ENCODE measurements at regions not wholly inside any gene's neighbourhood (a gene's known extent, or its start where the extent isn't known, plus 50 kb on each side); places are given as distances from the start of the nearest gene placed in this dataset.
"Not testable (repeated sequence)": the region's sequence is repeated elsewhere in the genome, so short reads cannot be mapped to it uniquely, and the experiment has no call there.

DNA sequence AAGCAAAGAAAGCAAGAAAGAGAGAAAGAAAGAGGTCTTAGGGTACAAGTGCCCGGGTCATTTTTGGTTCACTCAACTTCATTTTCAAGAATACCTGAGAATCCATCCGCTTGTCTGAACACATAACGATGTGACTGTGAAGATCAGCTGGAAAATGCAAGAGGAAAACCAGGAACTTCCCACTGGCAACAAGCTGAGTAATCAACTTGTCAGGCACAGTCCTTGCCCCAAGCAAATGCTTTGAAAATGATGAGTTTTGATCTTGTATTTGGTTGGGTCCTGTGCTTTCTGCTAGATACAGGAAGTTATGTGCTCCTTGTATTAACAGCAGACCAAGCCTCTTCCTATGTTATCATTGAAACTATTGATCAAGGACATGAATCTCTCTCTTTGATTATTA is 239.1 kb downstream of the ASMT start:
- no peak overlapping the region for H3K4me3 Mint-ChIP-seq

DNA sequence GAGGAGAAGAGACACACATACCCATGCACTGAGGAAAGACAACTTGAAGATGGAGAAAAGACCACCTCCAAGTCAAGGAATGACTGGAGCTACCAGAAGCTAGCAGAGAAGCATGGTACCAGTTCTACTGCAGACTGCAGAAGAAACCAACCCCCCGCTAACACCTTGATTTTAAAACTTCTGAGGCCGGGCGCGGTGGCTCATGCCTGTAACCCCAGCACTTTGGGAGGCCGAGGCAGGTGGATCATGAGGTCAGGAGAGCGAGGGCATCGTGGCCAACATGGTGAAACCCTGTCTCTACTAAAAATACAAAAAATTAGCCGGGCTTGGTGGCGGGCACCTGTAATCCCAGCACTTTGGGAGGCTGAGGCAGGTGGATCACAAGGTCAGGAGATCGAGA is 240.0 kb downstream of the ASMT start:
- peaks cover 65% of the 10 kb centered on the region for H3K27me3 Mint-ChIP-seq
- not testable (repeated sequence) for H3K27ac Mint-ChIP-seq, H3K4me1 Mint-ChIP-seq, H3K9me3 Mint-ChIP-seq, ATAC-seq, H3K36me3 Mint-ChIP-seq, H3K4me3 Mint-ChIP-seq

More for the DNA sequence above, 239.1 kb downstream of the ASMT start:
- Mint-ChIP-seq H3K4me1 (no peaks in the 10 kb centered on the region), H3K27ac (no peak overlapping the region), H3K36me3 (no peaks in the 10 kb centered on the region), H3K9me3 (peaks cover 4% of the 10 kb centered on the region), H3K27me3 (peaks cover 56% of the 10 kb centered on the region)
- no peak for ATAC-seq

DNA sequence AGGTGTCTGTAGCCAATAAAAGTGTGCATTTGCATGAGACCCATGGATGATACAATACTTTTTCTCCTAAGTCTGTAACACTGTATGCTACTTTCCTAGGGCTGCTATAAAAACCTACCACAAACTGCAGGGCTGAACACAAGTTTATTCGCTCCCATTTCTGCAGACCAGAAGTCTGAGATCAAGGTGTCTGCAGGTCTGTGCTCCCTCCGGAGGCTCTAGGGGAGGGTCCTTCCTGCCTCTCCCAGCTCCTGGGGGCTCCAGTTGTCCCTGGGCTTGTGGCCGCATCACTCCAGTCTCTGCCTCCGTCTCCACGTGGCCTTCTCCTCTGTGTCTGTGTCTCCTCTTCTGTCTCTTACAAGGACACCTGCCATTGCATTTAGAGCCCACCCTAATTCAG is 244.4 kb downstream of the ASMT start:
- Mint-ChIP-seq H3K27me3 (peaks cover 70% of the 10 kb centered on the region), H3K4me1 (peaks cover 11% of the 10 kb centered on the region)
- not testable (repeated sequence) for H3K4me3 Mint-ChIP-seq, H3K27ac Mint-ChIP-seq, H3K9me3 Mint-ChIP-seq, H3K36me3 Mint-ChIP-seq, ATAC-seq

DNA sequence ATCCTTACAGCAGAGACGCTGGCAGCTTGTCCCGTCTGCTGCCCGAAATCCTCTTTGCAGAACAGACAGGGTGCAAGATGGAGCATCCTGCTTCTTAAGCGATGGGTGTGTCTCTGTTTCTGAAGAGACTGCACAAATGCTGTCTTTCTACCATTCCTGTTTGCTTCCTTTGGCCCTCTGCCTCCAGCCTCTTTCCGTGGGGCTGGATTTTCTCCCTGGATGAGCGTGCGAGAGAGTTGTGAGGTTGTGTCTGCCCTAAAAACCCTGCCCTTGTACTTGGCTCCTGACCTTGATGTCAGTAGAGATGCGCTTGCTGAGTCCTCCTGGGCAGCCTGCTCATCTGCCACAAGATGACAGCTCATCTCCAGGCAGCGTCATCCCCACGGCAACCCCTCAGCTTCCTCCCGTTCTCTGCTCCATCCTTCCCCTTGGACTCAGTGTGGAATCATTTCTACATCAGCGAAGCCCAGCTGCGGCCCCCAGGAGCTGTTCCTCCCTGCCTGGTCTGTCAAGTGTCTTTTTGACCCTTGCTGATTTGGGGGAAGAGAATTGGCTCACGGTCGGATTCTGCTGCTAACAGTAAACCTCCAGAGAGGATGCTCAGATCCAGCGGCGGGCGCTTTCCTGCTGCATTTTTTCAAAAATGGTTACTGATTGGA is 246.2 kb downstream of the ASMT start:
- Mint-ChIP-seq H3K4me3 (no peak overlapping the region), H3K27ac (no peak overlapping the region), H3K36me3 (no peaks in the 10 kb centered on the region), H3K27me3 (peaks cover 70% of the 10 kb centered on the region), H3K4me1 (peaks cover 11% of the 10 kb centered on the region), H3K9me3 (peaks cover 3% of the 10 kb centered on the region)
- no peak for ATAC-seq

DNA sequence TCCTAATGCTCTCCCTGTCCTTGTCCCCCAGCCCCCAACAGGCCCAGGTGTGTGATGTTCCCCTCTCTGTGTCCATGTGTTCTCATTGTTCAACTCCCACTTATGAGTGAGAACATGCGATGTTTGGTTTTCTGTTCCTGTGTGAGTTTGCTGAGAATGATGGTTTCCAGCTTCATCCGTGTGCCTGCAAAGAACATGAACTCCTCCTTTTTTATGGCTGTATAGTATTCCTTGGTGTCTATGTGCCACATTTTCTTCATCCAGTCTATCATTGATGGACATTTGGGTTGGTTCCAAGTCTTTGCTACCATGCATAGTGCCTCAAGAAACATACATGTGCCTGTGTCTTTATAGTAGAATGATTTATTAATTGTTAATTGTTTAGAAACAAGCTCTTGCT is 249.1 kb downstream of the ASMT start:
- not testable (repeated sequence) for H3K4me3 Mint-ChIP-seq, H3K36me3 Mint-ChIP-seq, H3K9me3 Mint-ChIP-seq, ATAC-seq, H3K27ac Mint-ChIP-seq
- Mint-ChIP-seq H3K4me1 (peaks cover 11% of the 10 kb centered on the region), H3K27me3 (peaks cover 50% of the 10 kb centered on the region)

DNA sequence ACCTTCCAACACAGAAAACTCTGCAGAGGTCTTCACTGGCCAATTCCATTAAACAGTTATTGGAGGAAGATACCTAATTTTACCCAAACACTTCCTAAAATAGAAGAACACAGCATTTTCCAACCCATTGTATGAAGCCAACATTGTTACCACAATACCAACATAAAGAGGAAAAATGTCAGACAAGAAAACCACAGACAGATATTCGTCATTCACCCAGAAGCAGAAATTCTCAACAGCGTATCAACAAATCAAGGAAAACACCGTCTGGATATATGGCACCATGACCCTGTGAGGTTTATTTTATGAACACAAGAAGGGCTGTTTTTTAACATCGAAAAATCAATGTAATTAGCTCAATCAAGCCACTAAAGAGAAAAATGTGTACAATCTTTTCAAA is 255.6 kb downstream of the ASMT start:
- peaks cover 3% of the 10 kb centered on the region for H3K9me3 Mint-ChIP-seq

DNA sequence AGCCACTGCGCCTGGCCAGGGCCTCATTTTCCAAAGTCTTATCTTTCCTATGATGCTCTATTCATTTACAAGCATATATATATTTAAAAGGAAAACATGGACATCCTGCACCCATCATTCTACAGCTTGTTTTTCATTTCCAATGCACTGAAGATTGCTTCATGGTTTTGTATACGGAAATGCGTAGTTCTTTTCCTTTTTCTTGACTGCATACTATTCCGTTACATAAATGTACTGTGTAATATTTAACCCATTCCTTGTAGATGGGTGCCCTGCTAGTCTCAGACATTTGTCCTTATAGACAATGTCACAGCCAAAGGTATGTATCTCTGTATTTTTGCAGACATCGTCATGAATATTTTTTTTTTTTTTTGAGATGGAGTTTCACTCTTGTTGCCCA is 257.0 kb downstream of the ASMT start:
- Mint-ChIP-seq H3K27ac (no peak overlapping the region), H3K9me3 (peaks cover 6% of the 10 kb centered on the region), H3K4me1 (no peaks in the 10 kb centered on the region), H3K36me3 (no peaks in the 10 kb centered on the region), H3K4me3 (no peak overlapping the region), H3K27me3 (peaks cover 8% of the 10 kb centered on the region)
- ATAC-seq = no peak

More for the DNA sequence above, 255.6 kb downstream of the ASMT start:
- Mint-ChIP-seq H3K4me1 (no peaks in the 10 kb centered on the region), H3K27ac (no peak overlapping the region), H3K27me3 (peaks cover 2% of the 10 kb centered on the region), H3K4me3 (no peak overlapping the region), H3K36me3 (no peaks in the 10 kb centered on the region)
- no peak for ATAC-seq

DNA sequence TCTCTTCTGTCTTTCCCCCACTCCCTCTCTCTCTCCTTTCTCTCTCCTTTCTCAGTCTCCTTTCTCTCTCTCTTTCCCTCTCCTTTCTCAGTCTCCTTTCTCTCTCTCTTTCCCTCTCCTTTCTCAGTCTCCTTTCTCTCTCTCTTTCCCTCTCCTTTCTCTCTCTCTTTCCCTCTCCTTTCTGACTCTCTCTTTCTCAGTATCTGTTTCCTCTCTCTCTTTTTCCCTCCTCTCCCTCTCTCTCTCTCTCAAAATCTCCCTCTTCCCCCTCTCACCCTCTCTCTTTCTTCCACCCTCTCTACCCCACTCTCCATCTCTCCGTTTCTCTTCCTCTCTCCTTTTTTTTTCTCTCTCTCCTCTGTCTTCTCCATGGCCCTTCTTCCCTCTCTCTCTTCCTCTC is 258.8 kb downstream of the ASMT start:
- peaks cover 9% of the 10 kb centered on the region for H3K9me3 Mint-ChIP-seq
- no peaks in the 10 kb centered on the region for H3K36me3 Mint-ChIP-seq
- H3K27ac Mint-ChIP-seq = no peak overlapping the region
- peaks cover 18% of the 10 kb centered on the region for H3K27me3 Mint-ChIP-seq
- ATAC-seq = no peak
- no peaks in the 10 kb centered on the region for H3K4me1 Mint-ChIP-seq
- H3K4me3 Mint-ChIP-seq = no peak overlapping the region

DNA sequence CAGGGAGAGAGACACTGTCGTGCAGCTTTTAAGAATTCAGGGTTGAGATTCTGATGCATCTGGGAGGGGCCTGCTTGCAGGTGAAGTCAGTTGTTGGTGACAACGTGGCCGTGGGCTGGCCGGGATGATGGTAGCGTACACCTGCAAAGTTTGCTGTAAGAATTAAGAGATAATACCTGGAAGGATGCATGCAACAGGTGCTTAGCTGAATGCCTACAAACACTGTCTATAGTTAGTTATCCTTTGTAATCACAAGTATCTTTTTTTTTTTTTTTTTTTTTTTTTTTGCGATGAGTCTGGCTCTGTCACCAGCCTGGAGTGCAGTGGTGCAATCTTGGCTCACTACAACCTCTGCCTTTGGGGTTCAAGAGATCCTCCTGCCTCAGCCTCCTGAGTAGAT is 259.6 kb downstream of the ASMT start:
- Mint-ChIP-seq H3K4me3 (no peak overlapping the region), H3K27ac (no peak overlapping the region), H3K36me3 (no peaks in the 10 kb centered on the region), H3K27me3 (peaks cover 18% of the 10 kb centered on the region), H3K9me3 (peaks cover 9% of the 10 kb centered on the region), H3K4me1 (no peaks in the 10 kb centered on the region)
- no peak for ATAC-seq

DNA sequence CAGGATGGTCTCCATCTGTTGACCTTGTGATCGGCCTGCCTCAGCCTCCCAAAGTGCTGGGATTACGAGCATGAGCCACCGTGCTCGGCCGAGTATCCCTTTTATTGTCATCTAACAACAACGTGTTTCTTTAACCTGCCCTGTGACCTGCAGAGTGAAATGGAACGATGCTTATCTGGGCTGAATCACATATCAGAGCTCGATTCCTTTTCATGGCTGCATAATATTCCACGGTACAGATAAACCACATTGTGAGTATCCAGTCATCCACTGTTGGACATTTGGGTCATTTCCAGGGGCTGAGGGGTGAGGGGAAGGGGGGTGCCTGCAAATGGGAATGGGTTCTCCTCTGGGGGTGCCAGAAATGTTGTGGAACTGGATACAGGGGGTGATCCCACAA is 260.0 kb downstream of the ASMT start:
- Mint-ChIP-seq H3K36me3 (no peaks in the 10 kb centered on the region), H3K4me3 (no peak overlapping the region), H3K27ac (no peak overlapping the region), H3K4me1 (no peaks in the 10 kb centered on the region), H3K27me3 (peaks cover 18% of the 10 kb centered on the region), H3K9me3 (peaks cover 9% of the 10 kb centered on the region)
- ATAC-seq = no peak

DNA sequence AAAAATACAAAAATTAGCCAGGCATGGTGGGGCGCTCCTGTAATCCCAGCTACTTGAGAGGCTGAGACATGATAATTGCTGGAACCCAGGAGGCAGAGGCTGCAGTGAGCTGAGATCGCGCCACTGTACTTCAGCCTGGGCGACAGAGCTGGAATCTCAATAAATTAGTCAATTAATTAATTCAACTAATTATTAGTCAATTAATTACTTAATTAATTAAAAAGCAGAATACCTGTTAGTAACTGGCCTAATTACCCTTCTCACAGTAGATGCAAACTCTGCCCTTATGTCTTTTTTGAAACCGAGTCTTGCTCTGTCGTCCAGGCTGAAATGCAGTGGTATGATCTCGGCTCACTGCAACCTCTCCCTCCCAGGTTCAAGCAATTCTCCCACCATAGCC is 261.2 kb downstream of the ASMT start:
- no peak overlapping the region for H3K4me3 Mint-ChIP-seq
- no peaks in the 10 kb centered on the region for H3K36me3 Mint-ChIP-seq
- peaks cover 18% of the 10 kb centered on the region for H3K27me3 Mint-ChIP-seq
- H3K4me1 Mint-ChIP-seq = no peaks in the 10 kb centered on the region
- ATAC-seq = no peak
- H3K9me3 Mint-ChIP-seq = peaks cover 16% of the 10 kb centered on the region
- H3K27ac Mint-ChIP-seq = no peak overlapping the region

DNA sequence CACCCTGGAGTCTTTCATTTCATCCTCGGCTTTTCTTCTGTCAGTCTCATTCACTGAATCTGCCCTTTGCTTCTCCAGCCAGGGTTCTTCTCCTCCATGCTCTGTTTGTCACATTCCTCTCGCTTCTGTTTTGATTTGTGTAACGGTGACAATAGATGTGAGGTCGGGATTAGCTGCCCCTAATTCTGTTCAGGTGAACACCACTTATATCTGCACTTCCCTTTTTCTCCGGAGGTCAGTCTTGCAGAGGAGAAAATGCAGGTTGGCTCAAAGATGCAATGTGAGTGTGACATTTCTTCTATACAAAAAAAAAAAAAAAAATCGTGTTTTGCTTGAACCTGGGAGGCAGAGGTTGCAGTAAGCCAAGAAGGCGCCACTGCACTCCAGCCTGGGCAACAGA is 262.9 kb downstream of the ASMT start:
- Mint-ChIP-seq H3K4me3 (no peak overlapping the region), H3K27me3 (peaks cover 18% of the 10 kb centered on the region)

DNA sequence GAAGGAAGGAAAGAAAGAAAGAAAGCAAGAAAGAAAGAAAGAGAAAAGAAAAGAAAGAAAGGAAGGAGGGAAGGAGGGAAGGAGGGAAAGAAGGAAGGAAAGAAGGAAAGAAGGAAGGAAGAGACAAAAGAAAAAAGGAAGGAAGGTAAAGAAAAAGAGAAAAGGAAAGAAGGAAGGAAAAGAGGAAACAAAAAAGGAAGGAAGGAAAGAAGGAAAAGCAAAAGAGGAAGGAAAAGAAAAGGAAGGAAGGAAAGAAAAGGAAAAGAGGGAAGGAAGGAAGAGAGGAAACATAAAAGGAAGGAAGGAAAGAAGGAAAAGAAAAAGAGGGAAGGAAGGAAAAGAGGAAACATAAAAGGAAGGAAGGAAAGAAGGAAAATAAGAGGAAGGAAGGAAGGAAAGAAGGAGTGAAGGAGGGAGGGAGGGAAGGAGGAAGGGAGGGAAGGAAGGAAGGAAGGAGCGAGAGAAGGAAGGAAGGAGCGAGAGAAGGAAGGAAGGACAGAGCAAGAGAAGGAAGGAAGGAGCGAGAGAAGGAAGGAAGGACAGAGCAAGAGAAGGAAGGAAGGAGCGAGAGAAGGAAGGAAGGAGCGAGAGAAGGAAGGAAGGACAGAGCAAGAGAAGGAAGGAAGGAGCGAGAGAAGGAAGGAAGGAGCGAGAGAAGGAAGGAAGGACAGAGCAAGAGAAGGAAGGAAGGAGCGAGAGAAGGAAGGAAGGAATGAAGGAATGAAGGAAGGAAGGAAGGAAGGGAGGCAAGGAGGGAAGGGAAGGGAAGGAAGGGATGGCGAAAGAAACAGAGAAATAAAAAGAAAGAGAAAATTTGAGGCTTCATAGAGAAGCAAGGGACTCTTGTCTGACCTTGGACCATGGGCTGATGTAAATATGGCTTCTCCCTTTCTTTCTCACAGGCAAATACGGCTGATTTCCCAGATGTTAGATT is 266.3 kb downstream of the ASMT start:
- H3K36me3 Mint-ChIP-seq, H3K4me3 Mint-ChIP-seq, H3K4me1 Mint-ChIP-seq, ATAC-seq, H3K27ac Mint-ChIP-seq: not testable (repeated sequence)
- peaks cover 30% of the 10 kb centered on the region for H3K27me3 Mint-ChIP-seq
- peaks cover 23% of the 10 kb centered on the region for H3K9me3 Mint-ChIP-seq

More for the DNA sequence above, 262.9 kb downstream of the ASMT start:
- no peaks in the 10 kb centered on the region for H3K4me1 Mint-ChIP-seq
- peaks cover 17% of the 10 kb centered on the region for H3K9me3 Mint-ChIP-seq
- no peak for ATAC-seq
- no peak overlapping the region for H3K27ac Mint-ChIP-seq
- H3K36me3 Mint-ChIP-seq = no peaks in the 10 kb centered on the region

DNA sequence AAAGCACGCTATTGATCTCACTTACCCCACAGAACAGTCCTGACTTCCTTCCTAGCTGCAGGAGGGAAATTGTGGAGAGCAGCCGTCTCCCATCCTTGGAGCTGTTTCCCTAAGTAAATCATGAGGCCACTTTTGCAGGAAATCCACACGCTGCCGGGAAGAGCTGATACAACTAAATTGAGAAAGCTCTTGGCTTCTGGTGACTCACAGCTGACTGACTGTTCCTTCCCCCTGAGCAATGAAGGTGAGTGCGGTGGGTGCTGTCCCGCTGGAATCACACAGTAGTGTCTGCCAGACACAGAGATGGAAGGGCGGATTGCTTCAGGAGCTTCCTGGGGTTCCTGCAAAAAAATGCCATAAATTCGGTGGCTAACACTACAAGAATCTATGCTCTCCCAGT is 268.9 kb downstream of the ASMT start:
- no peak for ATAC-seq
- Mint-ChIP-seq H3K27ac (no peak overlapping the region), H3K27me3 (peaks cover 28% of the 10 kb centered on the region), H3K36me3 (no peaks in the 10 kb centered on the region), H3K4me1 (no peaks in the 10 kb centered on the region), H3K9me3 (peaks cover 20% of the 10 kb centered on the region), H3K4me3 (no peak overlapping the region)

DNA sequence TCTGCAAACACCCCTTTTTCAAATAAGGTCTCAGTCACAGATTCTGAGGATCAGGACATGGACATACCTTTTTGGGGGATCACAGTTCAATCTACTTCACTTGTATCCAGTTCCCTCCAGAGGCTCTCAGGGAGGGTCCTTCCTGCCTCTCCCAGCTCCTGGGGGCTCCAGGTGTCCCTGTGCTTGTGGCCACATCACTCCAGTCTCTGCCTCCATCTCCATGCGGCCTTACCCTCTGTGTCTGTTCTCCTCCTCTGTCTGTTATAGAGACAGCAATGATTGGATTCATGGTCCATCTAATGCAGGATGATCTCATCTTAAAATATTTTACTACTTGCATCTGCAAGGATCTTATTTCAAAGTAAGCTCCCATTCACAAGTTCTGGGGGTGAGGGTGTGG is 269.6 kb downstream of the ASMT start:
- ATAC-seq = no peak
- Mint-ChIP-seq H3K4me3 (no peak overlapping the region), H3K27ac (no peak overlapping the region), H3K9me3 (peaks cover 20% of the 10 kb centered on the region), H3K36me3 (no peaks in the 10 kb centered on the region), H3K4me1 (no peaks in the 10 kb centered on the region), H3K27me3 (peaks cover 34% of the 10 kb centered on the region)

DNA sequence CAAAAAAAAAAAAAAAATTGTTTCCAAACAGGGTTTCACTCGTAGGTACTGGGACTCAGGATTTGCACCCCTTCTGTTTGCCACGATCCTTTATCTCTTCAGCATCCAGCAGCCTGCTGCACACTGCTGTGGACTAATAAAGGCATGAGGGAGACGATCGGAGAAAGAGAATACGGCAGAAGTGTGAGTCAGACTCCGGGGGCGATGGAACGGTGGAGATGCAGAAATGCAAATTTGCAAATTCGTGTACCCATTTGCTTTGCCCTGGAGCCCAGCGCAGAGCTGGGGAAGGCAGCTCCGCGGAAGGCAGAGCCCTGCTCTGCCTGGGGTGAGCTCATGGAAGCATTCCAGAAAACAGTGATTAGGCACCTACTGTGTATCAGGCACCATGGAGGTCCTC is 270.3 kb downstream of the ASMT start:
- Mint-ChIP-seq H3K9me3 (peaks cover 20% of the 10 kb centered on the region), H3K27ac (no peak overlapping the region), H3K4me1 (no peaks in the 10 kb centered on the region), H3K4me3 (no peak overlapping the region), H3K36me3 (no peaks in the 10 kb centered on the region), H3K27me3 (peaks cover 34% of the 10 kb centered on the region)
- no peak for ATAC-seq

Measured in stimulated activated memory B cell treated with anti-CD40 and anti-IgM and Interleukin-4, amounts not matched to agents 10 μg/mL and 1 μg/mL and 100 μg/mL, for 72 hours (primary cell).